Astrocyte of the hippocampus (primary cell): ENCODE measurements at regions not wholly inside any gene's neighbourhood (a gene's known extent, or its start where the extent isn't known, plus 50 kb on each side); places are given as distances from the start of the nearest gene placed in this dataset.

Experiments
- DNase-seq: peaks from one replicate; pipeline ENCODE4 v3.0.0; 2011; ENCODE audit warnings: low read depth, low spot score

- peak; percentile 22 for DNase-seq
These were observed 142.9 kb downstream of the BACH1 start for GRCh38 chr21:29441651-29442050.

GRCh38 chr21:29443411-29444010, 144.8 kb downstream of the BACH1 start:
- DNase-seq = peak; percentile 12

GRCh38 chr21:29448766-29449165, 150.0 kb downstream of the BACH1 start:
- DNase-seq = no peak

GRCh38 chr21:29449306-29449950, 150.7 kb downstream of the BACH1 start:
- no peak for DNase-seq

- no peak for DNase-seq
These were observed 151.3 kb downstream of the BACH1 start for GRCh38 chr21:29450058-29450457.

GRCh38 chr21:29453511-29453910, 154.8 kb downstream of the BACH1 start:
- peak; percentile 12 for DNase-seq

GRCh38 chr21:29454179-29454578, 155.5 kb downstream of the BACH1 start:
- DNase-seq = no peak

- DNase-seq = no peak
These were observed 163.8 kb downstream of the BACH1 start for GRCh38 chr21:29462479-29462878.

GRCh38 chr21:29465546-29465945, 166.8 kb downstream of the BACH1 start:
- DNase-seq = no peak

GRCh38 chr21:29466532-29466931, 167.8 kb downstream of the BACH1 start:
- no peak for DNase-seq

GRCh38 chr21:29470397-29470796, 171.7 kb downstream of the BACH1 start:
- DNase-seq = no peak

GRCh38 chr21:29473808-29474207, 175.1 kb downstream of the BACH1 start:
- DNase-seq = no peak

GRCh38 chr21:29475329-29475728, 176.6 kb downstream of the BACH1 start:
- no peak for DNase-seq

GRCh38 chr21:29477347-29477746, 178.6 kb downstream of the BACH1 start:
- peak; percentile 18 for DNase-seq

- peak; percentile 58 for DNase-seq
These were observed 179.2 kb downstream of the BACH1 start for GRCh38 chr21:29477941-29478340.

- no peak for DNase-seq
These were observed 182.4 kb downstream of the BACH1 start for GRCh38 chr21:29481081-29481480.

- DNase-seq = peak; percentile 53
These were observed 182.9 kb downstream of the BACH1 start for GRCh38 chr21:29481641-29482040.

- DNase-seq = no peak
These were observed 187.6 kb downstream of the BACH1 start for GRCh38 chr21:29486306-29486807.
